Stimulated activated naive B cell treated with anti-CD40 and anti-IgM and Interleukin-4, amounts not matched to agents 10 μg/mL and 1 μg/mL and 100 μg/mL, for 72 hours (primary cell): ENCODE measurements at regions not wholly inside any gene's neighbourhood (a gene's known extent, or its start where the extent isn't known, plus 50 kb on each side); places are given as distances from the start of the nearest gene placed in this dataset.

Experiments
- ATAC-seq, 2 donors: fragments of 150-1000 bp; cut with Tn5 transposase; replicated peaks; 2 replicates each; pipeline ENCODE4 v1.10.0; 2021; ENCODE audit warnings: moderate library complexity in 1 of 2
- DNase-seq: peaks from one replicate; pipeline ENCODE4 v3.0.0; 2021
- H3K27ac Mint-ChIP-seq: one replicate; pipeline ENCODE4 v1.8.0; 2022; ENCODE audit warnings: mild to moderate bottlenecking, mixed read lengths
- H3K27me3 Mint-ChIP-seq, 2 donors: one replicate each; pipeline ENCODE4 v1.8.0; 2022; ENCODE audit warnings: mixed read lengths in 2 of 2
- H3K36me3 Mint-ChIP-seq, 2 donors: one replicate each; pipeline ENCODE4 v1.8.0; 2022; ENCODE audit warnings: mixed read lengths in 2 of 2, mild to moderate bottlenecking in 1 of 2
- H3K4me1 Mint-ChIP-seq, 2 donors: one replicate each; pipeline ENCODE4 v1.8.0; 2022; ENCODE audit warnings: mixed read lengths in 2 of 2, mild to moderate bottlenecking in 1 of 2
- H3K4me3 Mint-ChIP-seq, 2 donors: one replicate each; pipeline ENCODE4 v1.8.0; 2022; ENCODE audit warnings: mild to moderate bottlenecking in 2 of 2, mixed read lengths in 2 of 2, moderate library complexity in 1 of 2
- H3K9me3 Mint-ChIP-seq, 2 donors: one replicate each; pipeline ENCODE4 v1.8.0; 2022; ENCODE audit warnings: mixed read lengths in 2 of 2, mild to moderate bottlenecking in 1 of 2

DNA sequence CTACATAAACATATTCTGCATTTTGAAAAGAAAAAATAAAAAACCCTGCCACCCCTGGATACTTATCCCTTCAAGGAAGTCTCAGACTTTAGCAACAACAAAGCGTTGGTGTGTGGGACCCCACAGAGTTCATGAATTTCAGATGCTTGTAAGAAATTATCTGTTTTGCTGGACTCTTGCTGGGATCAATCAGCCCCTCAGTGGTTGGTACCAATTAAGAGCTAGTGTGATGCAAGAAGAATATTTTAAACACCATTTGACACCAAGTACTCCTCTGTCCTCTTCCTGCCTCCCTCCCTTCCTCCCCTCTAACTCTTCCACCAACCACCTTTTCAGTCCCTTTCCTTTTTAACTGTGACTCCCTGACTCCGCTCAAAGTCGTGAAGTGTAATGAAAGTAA is 51.5 kb downstream of the SST start:
- no peaks in the 10 kb centered on the region for H3K4me1 Mint-ChIP-seq
- no peaks in the 10 kb centered on the region for H3K36me3 Mint-ChIP-seq
- ATAC-seq (no peak), DNase-seq (no peak)
- H3K9me3 Mint-ChIP-seq: no peaks in the 10 kb centered on the region
- no peak overlapping the region for H3K4me3 Mint-ChIP-seq
- H3K27ac Mint-ChIP-seq: no peak overlapping the region
- peaks cover 14 to 28% of the 10 kb centered on the region in 2 donors for H3K27me3 Mint-ChIP-seq

DNA sequence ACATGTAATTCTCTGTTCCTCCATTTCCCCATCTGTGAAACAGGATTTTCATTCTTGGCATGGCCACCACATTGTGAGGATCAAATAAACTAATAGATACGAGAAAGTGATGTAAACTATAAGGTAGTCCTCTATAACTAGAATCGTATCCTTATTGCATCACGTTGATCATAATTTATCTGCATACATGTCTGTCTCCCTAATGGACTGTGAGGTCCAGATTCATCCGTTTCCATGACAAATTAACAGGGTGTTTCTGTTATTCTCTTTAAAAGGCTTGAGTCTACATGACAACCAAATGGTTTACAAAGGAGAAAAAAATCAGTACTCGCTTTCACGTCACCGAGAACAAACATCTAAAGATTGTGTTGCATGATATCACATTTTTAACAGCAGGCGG is 53.0 kb downstream of the SST start:
- H3K27me3 Mint-ChIP-seq: peaks cover 14 to 20% of the 10 kb centered on the region in 2 donors
- no peak overlapping the region for H3K4me3 Mint-ChIP-seq
- no peak for ATAC-seq
- no peak overlapping the region for H3K27ac Mint-ChIP-seq
- DNase-seq: no peak
- H3K36me3 Mint-ChIP-seq: no peaks in the 10 kb centered on the region
- no peaks in the 10 kb centered on the region for H3K9me3 Mint-ChIP-seq
- no peaks in the 10 kb centered on the region for H3K4me1 Mint-ChIP-seq

DNA sequence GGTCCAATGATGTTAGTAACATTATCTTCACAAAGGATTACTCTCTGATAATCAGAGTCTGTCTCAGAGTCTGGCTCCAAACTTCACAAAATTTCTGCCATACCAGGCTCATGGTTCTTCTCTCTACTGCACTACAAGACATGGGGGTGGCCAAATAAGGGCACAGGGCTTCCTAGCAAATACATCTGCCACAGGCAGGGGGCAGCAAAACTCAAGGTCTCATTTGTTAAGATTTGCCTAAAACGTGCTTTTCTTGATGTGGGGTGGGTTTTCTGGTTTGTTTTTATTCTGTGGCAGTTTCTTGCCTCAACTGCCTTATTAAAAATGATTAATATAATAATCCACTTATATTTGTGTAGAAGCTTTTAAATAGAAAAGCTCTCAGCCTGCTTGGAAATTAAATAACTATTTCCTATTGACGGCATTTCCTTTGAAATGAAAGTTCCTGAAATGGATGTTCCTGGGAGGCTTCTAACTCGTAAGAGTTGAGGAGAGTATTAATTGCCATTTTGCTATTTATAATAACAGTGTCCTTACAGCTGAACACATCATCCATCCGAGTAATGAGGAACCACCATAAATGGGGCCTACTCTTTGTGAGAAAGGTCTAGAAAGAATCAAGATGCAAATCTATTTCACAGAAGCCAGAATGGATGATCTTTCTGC is 53.8 kb downstream of the SST start:
- H3K27ac Mint-ChIP-seq: no peak overlapping the region
- H3K27me3 Mint-ChIP-seq: peaks cover 10 to 13% of the 10 kb centered on the region in 2 donors
- peak; percentile 78 to 82 for ATAC-seq
- H3K9me3 Mint-ChIP-seq: no peaks in the 10 kb centered on the region
- H3K4me3 Mint-ChIP-seq: no peak overlapping the region
- no peaks in the 10 kb centered on the region for H3K36me3 Mint-ChIP-seq
- H3K4me1 Mint-ChIP-seq: no peaks in the 10 kb centered on the region
- peak; percentile 31 for DNase-seq

DNA sequence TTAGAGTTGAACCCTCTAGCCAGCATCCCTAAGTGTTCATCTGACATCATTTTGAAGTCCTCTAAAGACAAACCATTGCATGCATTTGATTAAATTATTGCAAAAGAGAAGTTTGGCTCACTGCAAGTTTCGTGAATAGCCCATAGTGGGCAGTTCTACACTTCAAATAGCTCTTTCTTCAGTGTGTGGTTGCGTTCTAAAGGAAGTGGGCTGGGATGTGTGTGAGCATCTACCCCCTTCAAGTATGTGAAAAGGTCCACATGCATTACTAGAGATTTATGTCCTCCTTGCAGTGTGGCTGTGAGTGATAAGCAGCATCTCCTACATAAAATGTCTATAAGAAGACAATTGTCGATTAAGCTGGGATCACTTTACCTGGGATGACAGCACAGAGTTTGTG is 54.6 kb downstream of the SST start:
- no peaks in the 10 kb centered on the region for H3K36me3 Mint-ChIP-seq
- H3K4me1 Mint-ChIP-seq: no peaks in the 10 kb centered on the region
- H3K4me3 Mint-ChIP-seq: no peak overlapping the region
- DNase-seq (no peak), ATAC-seq (no peak)
- peaks cover 10 to 14% of the 10 kb centered on the region in 2 donors for H3K27me3 Mint-ChIP-seq
- no peak overlapping the region for H3K27ac Mint-ChIP-seq
- H3K9me3 Mint-ChIP-seq: no peaks in the 10 kb centered on the region

DNA sequence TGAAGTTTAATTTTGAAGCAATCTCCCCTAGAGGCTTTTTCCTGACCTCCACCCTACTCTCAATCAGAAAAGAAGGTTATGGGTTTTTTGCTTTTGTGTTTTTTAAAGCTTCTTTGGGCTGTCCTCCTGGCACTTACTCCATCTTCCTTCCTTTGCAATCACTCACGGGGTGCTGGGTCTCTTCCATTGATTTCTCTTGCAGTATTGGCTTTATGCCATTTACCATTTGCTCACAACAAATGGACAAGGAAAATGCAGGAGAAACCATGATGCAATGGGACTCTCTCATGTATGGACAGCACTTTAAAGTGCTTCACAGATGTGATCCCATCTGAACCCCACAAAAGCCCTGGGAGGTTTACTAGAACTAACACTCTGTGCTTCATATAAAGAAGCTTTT is 57.5 kb downstream of the SST start:
- H3K27ac Mint-ChIP-seq: no peak overlapping the region
- H3K4me1 Mint-ChIP-seq: no peaks in the 10 kb centered on the region
- peaks cover 33 to 38% of the 10 kb centered on the region in 2 donors for H3K27me3 Mint-ChIP-seq
- ATAC-seq (no peak), DNase-seq (no peak)
- no peaks in the 10 kb centered on the region for H3K36me3 Mint-ChIP-seq
- H3K9me3 Mint-ChIP-seq: no peaks in the 10 kb centered on the region
- no peak overlapping the region for H3K4me3 Mint-ChIP-seq

DNA sequence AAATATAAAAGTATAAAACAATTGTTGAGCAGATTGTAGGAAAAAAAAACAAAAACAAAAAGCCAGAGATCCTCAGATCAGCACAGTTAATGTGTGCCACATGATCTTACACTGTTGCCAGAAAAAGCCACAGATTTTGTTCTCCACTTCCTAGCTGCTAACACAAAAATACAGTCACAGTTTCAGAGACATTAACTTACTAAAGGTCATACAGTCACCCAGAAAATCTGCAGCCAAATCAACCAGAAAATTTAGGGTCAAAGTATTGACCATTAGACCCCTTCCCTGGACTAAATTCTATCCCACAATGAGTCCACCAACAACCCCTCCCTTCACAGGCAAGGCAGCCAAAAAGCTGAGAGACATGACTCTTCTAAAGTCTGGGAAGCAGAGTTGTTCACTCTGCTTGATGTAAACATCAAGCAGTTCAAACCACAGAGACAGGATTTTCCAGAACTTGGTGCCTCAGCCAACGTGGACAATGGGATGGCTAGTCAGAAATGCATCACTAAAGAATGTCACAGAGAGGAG is 59.1 kb downstream of the SST start:
- Mint-ChIP-seq H3K36me3 (no peaks in the 10 kb centered on the region), H3K27ac (no peak overlapping the region), H3K27me3 (peaks cover 42 to 48% of the 10 kb centered on the region in 2 donors), H3K9me3 (peaks cover 0 to 2% of the 10 kb centered on the region in 2 donors), H3K4me1 (no peaks in the 10 kb centered on the region), H3K4me3 (no peak overlapping the region)
- ATAC-seq: no peak
- no peak for DNase-seq

DNA sequence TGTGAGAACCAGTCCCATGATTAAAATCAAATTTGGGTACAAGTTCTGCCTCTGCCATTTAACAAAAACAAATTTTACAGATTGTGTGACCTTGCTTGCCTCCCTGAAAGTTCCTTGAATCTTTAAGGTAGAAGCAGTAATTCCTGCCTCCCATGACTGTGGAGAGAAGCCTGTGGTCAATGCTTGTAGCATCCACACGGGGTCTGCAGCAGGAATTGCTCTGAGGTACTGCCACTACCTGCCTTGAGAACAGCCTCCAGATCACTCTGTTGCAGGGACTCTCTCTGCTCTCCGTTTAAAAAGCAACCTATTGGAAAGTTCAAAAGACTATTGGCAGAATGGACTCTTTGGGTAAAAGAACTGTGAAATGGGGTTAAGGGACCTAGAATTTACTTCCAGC is 75.9 kb downstream of the SST start:
- H3K9me3 Mint-ChIP-seq: no peaks in the 10 kb centered on the region
- no peak overlapping the region for H3K4me3 Mint-ChIP-seq
- DNase-seq (no peak), ATAC-seq (no peak)
- no peaks in the 10 kb centered on the region for H3K4me1 Mint-ChIP-seq
- H3K27ac Mint-ChIP-seq: no peak overlapping the region
- H3K27me3 Mint-ChIP-seq: peaks cover 35 to 43% of the 10 kb centered on the region in 2 donors
- H3K36me3 Mint-ChIP-seq: no peaks in the 10 kb centered on the region

DNA sequence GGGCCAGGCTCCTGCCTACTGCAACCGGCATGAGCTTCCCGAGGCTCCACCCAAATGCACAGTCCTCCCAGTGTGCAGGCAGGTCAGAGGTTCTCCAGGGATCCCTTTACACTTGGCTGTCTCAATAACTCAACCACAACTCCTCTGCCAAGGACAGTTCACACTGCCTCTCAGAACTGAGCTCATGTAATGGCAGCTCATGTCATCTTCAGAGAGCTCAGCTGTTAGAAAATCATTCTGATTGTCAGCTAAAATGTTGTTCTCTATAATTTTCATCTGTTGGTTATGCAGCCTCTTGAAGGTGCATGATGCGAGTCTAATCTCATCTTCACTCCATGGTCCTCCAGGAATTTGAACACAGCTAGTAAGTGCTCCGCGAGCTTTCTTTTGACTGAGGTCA is 76.7 kb downstream of the SST start:
- DNase-seq (no peak), ATAC-seq (no peak)
- no peaks in the 10 kb centered on the region for H3K36me3 Mint-ChIP-seq
- H3K27me3 Mint-ChIP-seq: peaks cover 31 to 38% of the 10 kb centered on the region in 2 donors
- no peaks in the 10 kb centered on the region for H3K9me3 Mint-ChIP-seq
- no peak overlapping the region for H3K4me3 Mint-ChIP-seq
- no peak overlapping the region for H3K27ac Mint-ChIP-seq
- no peaks in the 10 kb centered on the region for H3K4me1 Mint-ChIP-seq

DNA sequence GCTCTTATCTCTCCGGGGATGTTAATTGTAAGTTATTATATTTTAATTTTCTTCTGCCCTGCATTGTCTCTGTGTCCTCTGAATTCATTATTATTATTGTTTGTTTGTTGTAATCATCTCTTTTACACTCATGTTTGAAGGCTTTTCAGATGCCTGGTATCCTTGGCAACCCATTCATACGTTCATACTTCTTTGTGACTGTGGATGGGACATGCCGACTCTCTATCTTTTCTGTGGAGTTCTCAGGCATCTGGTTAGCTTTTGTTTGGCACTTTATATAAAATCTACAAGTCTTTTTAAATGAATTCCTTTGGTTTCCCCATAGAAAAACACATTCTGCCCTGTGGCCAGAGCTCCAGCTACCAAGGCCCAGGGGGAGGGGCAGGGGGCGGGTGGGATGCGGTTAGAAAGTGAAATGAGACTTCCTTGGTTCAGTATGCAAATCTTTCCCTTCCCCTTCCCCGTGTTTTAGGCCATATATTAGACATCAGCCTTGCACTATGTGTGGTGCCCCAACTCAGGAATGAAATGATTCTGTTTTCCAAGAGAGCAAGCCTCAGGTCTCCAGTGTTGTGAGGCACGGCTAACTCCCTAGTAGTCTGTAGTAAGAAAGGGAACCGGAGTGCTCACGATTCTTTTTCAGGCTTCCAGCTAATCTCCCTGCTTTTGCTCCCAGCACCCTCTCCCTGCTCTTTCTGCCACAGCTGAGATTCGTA is 79.2 kb downstream of the SST start:
- Mint-ChIP-seq H3K27ac (no peak overlapping the region), H3K9me3 (peaks cover 0 to 6% of the 10 kb centered on the region in 2 donors), H3K36me3 (no peaks in the 10 kb centered on the region), H3K27me3 (peaks cover 34 to 41% of the 10 kb centered on the region in 2 donors), H3K4me1 (no peaks in the 10 kb centered on the region), H3K4me3 (no peak overlapping the region)
- no peak for DNase-seq
- no peak for ATAC-seq

DNA sequence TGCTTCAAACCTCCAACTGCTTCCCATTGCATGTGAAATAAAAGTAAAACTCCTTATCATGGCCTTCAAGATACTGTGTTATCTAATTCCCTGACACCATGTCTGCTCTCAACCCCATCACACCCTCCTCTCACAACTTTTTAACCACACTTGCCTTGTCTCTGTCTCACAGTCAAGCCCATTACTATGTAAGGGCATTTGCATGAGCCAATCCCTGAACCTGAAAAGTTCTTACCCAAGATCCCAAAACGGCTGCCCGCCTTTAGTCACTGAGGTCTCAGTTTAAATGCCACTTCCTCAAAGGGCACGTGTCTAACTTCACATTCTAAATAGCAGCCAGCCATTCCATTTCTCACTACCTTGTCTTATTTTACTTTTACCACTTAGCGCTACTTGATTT is 83.1 kb downstream of the SST start:
- Mint-ChIP-seq H3K4me1 (no peaks in the 10 kb centered on the region), H3K36me3 (no peaks in the 10 kb centered on the region), H3K4me3 (no peak overlapping the region), H3K27me3 (peaks cover 23 to 30% of the 10 kb centered on the region in 2 donors), H3K27ac (no peak overlapping the region), H3K9me3 (peaks cover 0 to 6% of the 10 kb centered on the region in 2 donors)
- ATAC-seq (no peak), DNase-seq (no peak)

DNA sequence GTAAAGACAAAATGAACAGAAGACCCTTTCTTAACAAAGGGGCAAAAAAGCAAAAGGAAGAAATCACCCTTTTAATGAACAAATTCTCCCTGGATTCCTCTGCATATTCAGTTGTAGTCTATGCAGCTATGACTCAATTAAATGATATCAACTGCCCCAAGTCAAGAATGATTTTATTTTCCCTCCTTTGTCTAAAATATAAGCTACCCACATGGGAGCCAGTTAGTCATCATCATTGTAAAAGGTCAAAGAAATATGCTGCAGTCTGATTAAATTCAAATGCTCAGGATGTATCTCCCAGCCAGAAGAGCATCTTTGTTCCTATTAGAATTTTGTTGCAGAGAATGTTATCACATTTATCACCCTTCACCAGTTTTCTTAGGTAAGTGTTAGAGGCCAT is 84.0 kb downstream of the SST start:
- H3K4me3 Mint-ChIP-seq: no peak overlapping the region
- no peaks in the 10 kb centered on the region for H3K4me1 Mint-ChIP-seq
- ATAC-seq: no peak
- H3K36me3 Mint-ChIP-seq: no peaks in the 10 kb centered on the region
- H3K27ac Mint-ChIP-seq: no peak overlapping the region
- no peak for DNase-seq
- H3K27me3 Mint-ChIP-seq: peaks cover 23 to 32% of the 10 kb centered on the region in 2 donors
- H3K9me3 Mint-ChIP-seq: peaks cover 0 to 8% of the 10 kb centered on the region in 2 donors

DNA sequence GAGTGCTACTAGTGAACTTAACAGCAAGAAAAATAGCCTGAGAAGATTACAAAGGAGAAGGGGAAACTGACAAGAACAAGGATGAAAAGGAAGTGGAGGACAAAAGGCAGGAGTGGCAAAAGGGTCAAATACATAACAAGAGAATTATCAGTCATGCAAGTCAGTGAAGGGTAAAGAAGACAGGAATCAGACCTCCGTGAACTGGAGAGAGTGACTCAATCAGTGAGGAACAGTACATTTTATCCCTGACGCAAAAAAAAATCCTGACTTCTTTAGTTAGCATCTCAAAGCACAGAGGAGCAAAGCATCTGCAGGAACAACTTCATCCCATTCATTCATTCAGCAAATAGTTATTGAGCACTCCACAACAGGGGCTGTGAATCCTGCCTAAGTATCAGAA is 97.8 kb downstream of the SST start:
- H3K4me1 Mint-ChIP-seq: no peaks in the 10 kb centered on the region

DNA sequence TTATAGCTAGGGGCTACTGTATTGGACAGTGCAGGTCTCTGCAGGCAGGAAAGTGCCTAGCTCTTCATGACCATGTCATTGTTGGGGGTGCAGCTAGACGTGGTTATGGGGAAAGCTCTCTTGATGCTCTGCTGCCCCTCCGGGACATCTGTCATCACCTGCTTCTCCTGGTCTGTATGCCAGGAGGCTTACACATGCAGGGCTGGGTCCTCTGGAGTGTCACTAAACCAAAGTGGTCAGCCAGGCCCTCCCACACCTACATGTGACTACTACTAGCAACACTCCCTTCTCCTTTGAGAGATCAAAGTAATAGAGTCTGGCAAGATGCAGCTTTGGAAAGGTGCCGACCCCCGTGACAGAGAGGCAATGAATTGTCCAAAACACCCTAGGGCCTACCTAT is 98.5 kb downstream of the SST start:
- DNase-seq (no peak), ATAC-seq (no peak)
- Mint-ChIP-seq H3K27me3 (peaks cover 18 to 19% of the 10 kb centered on the region in 2 donors), H3K27ac (no peak overlapping the region), H3K4me1 (no peaks in the 10 kb centered on the region), H3K4me3 (no peak overlapping the region), H3K36me3 (no peaks in the 10 kb centered on the region), H3K9me3 (no peaks in the 10 kb centered on the region)

More for the DNA sequence above, 97.8 kb downstream of the SST start:
- no peak for ATAC-seq
- Mint-ChIP-seq H3K36me3 (no peaks in the 10 kb centered on the region), H3K27ac (no peak overlapping the region), H3K4me3 (no peak overlapping the region), H3K9me3 (no peaks in the 10 kb centered on the region), H3K27me3 (peaks cover 19 to 20% of the 10 kb centered on the region in 2 donors)
- no peak for DNase-seq

DNA sequence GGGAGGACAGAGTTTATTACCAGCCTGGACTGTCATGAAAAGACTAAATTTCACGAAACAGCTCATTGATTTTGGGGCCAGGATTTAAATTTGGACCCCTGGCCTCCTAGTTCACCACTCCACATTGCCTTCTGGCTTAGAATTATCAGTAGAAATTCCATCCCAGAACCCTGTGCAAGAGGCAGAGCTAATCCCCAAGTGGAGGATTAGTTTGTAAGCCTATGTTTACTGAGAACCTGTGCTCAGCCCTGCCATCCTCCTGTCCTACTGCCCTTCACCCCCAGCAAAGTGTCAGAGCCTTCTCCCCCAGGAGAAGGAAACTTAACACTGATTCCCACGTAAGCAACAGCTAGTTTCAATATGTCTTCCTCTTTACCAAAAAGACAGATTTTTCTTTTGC is 99.4 kb downstream of the SST start:
- H3K9me3 Mint-ChIP-seq: no peaks in the 10 kb centered on the region
- peaks cover 10 to 17% of the 10 kb centered on the region in 2 donors for H3K27me3 Mint-ChIP-seq
- no peak for ATAC-seq
- no peaks in the 10 kb centered on the region for H3K36me3 Mint-ChIP-seq
- no peak overlapping the region for H3K4me3 Mint-ChIP-seq
- H3K4me1 Mint-ChIP-seq: no peaks in the 10 kb centered on the region
- DNase-seq: no peak
- H3K27ac Mint-ChIP-seq: no peak overlapping the region

DNA sequence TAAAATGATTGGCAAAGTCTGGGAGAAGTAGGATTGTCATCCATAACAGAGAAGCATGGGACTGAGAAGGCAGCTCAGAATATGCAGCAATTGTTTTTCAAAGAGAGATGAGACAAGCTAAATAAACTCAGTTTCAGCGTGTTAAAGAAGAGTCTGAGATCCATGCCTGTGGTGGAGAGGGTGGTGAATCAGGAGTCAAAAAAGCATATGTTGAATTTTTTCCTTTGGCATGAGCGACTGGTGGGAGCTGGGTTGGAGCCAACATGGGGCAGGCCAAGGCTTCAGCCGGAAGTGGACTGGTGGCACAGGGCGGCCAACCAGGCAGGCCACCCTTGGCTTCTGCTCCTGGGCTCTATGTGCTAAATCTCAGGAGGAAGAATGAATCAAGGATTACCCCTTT is 102.0 kb downstream of the SST start:
- DNase-seq (no peak), ATAC-seq (no peak)
- Mint-ChIP-seq H3K27ac (no peak overlapping the region), H3K4me3 (no peak overlapping the region), H3K27me3 (peaks cover 25 to 26% of the 10 kb centered on the region in 2 donors), H3K36me3 (no peaks in the 10 kb centered on the region), H3K4me1 (no peaks in the 10 kb centered on the region), H3K9me3 (no peaks in the 10 kb centered on the region)
